Neural progenitor cell (in vitro differentiated cells): ENCODE measurements at regions not wholly inside any gene's neighbourhood (a gene's known extent, or its start where the extent isn't known, plus 50 kb on each side); places are given as distances from the start of the nearest gene placed in this dataset.

Source experiments
- DNase-seq: peaks from one replicate; pipeline ENCODE4 v3.0.0-alpha.2; 2016; ENCODE audit warnings: low spot score
- H2AFZ ChIP-seq: fragments of 200-600 bp; sonication (generic); replicated peaks from 2 replicates; pipeline ENCODE4 v1.6.1; 2016; ENCODE audit warnings: antibody characterized with exemption
- H3F3A ChIP-seq: fragments of 200-600 bp; sonication (generic); 2 replicates; pipeline ENCODE4 v1.6.1; 2016; ENCODE audit warnings: antibody characterized with exemption, low read depth
- H3K27ac ChIP-seq: fragments of 200-600 bp; sonication (generic); 2 replicates; pipeline ENCODE4 v1.5.1; 2016; ENCODE audit warnings: mild to moderate bottlenecking
- H3K27me3 ChIP-seq: fragments of 200-600 bp; sonication (generic); 2 replicates; pipeline ENCODE4 v1.6.1; 2016; ENCODE audit warnings: mild to moderate bottlenecking, moderate library complexity
- H3K36me3 ChIP-seq: fragments of 200-600 bp; sonication (generic); 2 replicates; pipeline ENCODE4 v1.5.1; 2016
- H3K4me1 ChIP-seq: fragments of 200-600 bp; sonication (generic); 2 replicates; pipeline ENCODE4 v1.6.1; 2016; ENCODE audit warnings: mixed run types
- H3K4me2 ChIP-seq: fragments of 200-600 bp; sonication (generic); 2 replicates; pipeline ENCODE4 v1.6.1; 2016
- H3K4me3 ChIP-seq: fragments of 200-600 bp; sonication (generic); 2 replicates; pipeline ENCODE4 v1.5.1; 2016
- H3K79me2 ChIP-seq: fragments of 200-600 bp; sonication (generic); 2 replicates; pipeline ENCODE4 v1.6.1; 2016; ENCODE audit warnings: low read depth
- H3K9ac ChIP-seq: fragments of 200-600 bp; sonication (generic); 2 replicates; pipeline ENCODE4 v1.6.1; 2016
- H3K9me3 ChIP-seq: fragments of 200-600 bp; sonication (generic); 2 replicates; pipeline ENCODE4 v1.5.1; 2016; ENCODE audit warnings: low read depth
- H4K20me1 ChIP-seq: fragments of 200-600 bp; sonication (generic); 2 replicates; pipeline ENCODE4 v1.6.1; 2016; ENCODE audit warnings: low read depth
- H3K27ac Mint-ChIP-seq: 3 replicates; pipeline ENCODE4 v1.8.0; 2021; ENCODE audit warnings: mixed read lengths
- H3K27me3 Mint-ChIP-seq: 2 replicates; pipeline ENCODE4 v1.8.0; 2022; ENCODE audit warnings: low read depth, mild to moderate bottlenecking, inconsistent platforms, moderate library complexity, mixed read lengths; ENCODE audit not compliant: insufficient read depth
- H3K36me3 Mint-ChIP-seq: 3 replicates; pipeline ENCODE4 v1.8.0; 2021; ENCODE audit warnings: mixed read lengths
- H3K4me1 Mint-ChIP-seq: 3 replicates; pipeline ENCODE4 v1.8.0; 2021; ENCODE audit warnings: mixed read lengths
- H3K4me3 Mint-ChIP-seq: 3 replicates; pipeline ENCODE4 v1.8.0; 2021; ENCODE audit warnings: mild to moderate bottlenecking, moderate library complexity, mixed read lengths
- H3K9me3 Mint-ChIP-seq: 3 replicates; pipeline ENCODE4 v1.8.0; 2020; ENCODE audit warnings: mixed read lengths
- CTCF ChIP-seq: fragments of 200-600 bp; sonication (generic); IDR thresholded peaks from 2 replicates; pipeline ENCODE4 v1.5.1; 2017; ENCODE audit warnings: antibody characterized with exemption, mild to moderate bottlenecking
- EZH2 ChIP-seq: fragments of 200-600 bp; sonication (generic); IDR thresholded peaks from 2 replicates; pipeline ENCODE4 v1.6.1; 2017; ENCODE audit warnings: antibody characterized with exemption, mild to moderate bottlenecking, moderate library complexity
- EZH2phosphoT487 ChIP-seq: fragments of 200-600 bp; sonication (generic); IDR thresholded peaks from 2 replicates; pipeline ENCODE4 v1.6.1; 2017; ENCODE audit warnings: antibody characterized with exemption

GRCh38 chr20:22282696-22283095 lies 301.7 kb downstream of the FOXA2 start:
- Histone ChIP-seq H3K79me2 (no peaks in the 10 kb centered on the region), H3K9ac (no peak overlapping the region), H3K36me3 (no peaks in the 10 kb centered on the region), H3K4me2 (no peak overlapping the region), H3K9me3 (no peaks in the 10 kb centered on the region), H3F3A (no peaks in the 10 kb centered on the region), H3K27ac (no peak overlapping the region), H4K20me1 (no peaks in the 10 kb centered on the region), H3K4me1 (no peaks in the 10 kb centered on the region), H3K27me3 (no peaks in the 10 kb centered on the region), H3K4me3 (no peak overlapping the region), H2AFZ (no peak overlapping the region)
- no peaks in the 10 kb centered on the region for H3K9me3 Mint-ChIP-seq
- TF ChIP-seq CTCF (no peak), EZH2 (no peak), EZH2phosphoT487 (no peak)
- H3K4me1 Mint-ChIP-seq = no peaks in the 10 kb centered on the region
- H3K4me3 Mint-ChIP-seq = no peak overlapping the region
- H3K27me3 Mint-ChIP-seq = peaks cover under 1% of the 10 kb centered on the region
- H3K27ac Mint-ChIP-seq = no peak overlapping the region
- DNase-seq = no peak
- no peaks in the 10 kb centered on the region for H3K36me3 Mint-ChIP-seq

- H2AFZ ChIP-seq = no peak overlapping the region
- H3K4me1 ChIP-seq = no peaks in the 10 kb centered on the region
- Mint-ChIP-seq H3K27ac (no peak overlapping the region), H3K36me3 (no peaks in the 10 kb centered on the region), H3K4me3 (no peak overlapping the region), H3K27me3 (no peaks in the 10 kb centered on the region), H3K9me3 (peaks cover 5% of the 10 kb centered on the region), H3K4me1 (no peaks in the 10 kb centered on the region)
- no peak for TF ChIP-seq CTCF
- DNase-seq = no peak
- H3K4me2 ChIP-seq = no peak overlapping the region
- no peaks in the 10 kb centered on the region for H4K20me1 ChIP-seq
- no peak overlapping the region for H3K9ac ChIP-seq
- no peaks in the 10 kb centered on the region for H3K9me3 ChIP-seq
- H3K79me2 ChIP-seq = no peaks in the 10 kb centered on the region
- H3K27ac ChIP-seq = no peak overlapping the region
- no peaks in the 10 kb centered on the region for H3F3A ChIP-seq
- no peak overlapping the region for H3K4me3 ChIP-seq
- H3K27me3 ChIP-seq = no peaks in the 10 kb centered on the region
- no peaks in the 10 kb centered on the region for H3K36me3 ChIP-seq
Measured at GRCh38 chr20:22274330-22274729, 310.0 kb downstream of the FOXA2 start.

GRCh38 chr20:22268675-22269074 lies 315.7 kb downstream of the FOXA2 start:
- Histone ChIP-seq H2AFZ (no peak overlapping the region), H3K27me3 (peaks cover 4% of the 10 kb centered on the region), H3K4me2 (no peak overlapping the region), H3K27ac (no peak overlapping the region), H3K4me1 (no peaks in the 10 kb centered on the region), H3K9me3 (no peaks in the 10 kb centered on the region), H3K36me3 (no peaks in the 10 kb centered on the region), H3K9ac (no peak overlapping the region), H4K20me1 (no peaks in the 10 kb centered on the region), H3F3A (no peaks in the 10 kb centered on the region), H3K4me3 (no peak overlapping the region), H3K79me2 (no peaks in the 10 kb centered on the region)
- Mint-ChIP-seq H3K4me3 (no peak overlapping the region), H3K4me1 (no peaks in the 10 kb centered on the region), H3K27ac (no peak overlapping the region), H3K9me3 (no peaks in the 10 kb centered on the region), H3K27me3 (peaks cover 5% of the 10 kb centered on the region), H3K36me3 (no peaks in the 10 kb centered on the region)
- DNase-seq = no peak
- no peak for TF ChIP-seq EZH2

- Histone ChIP-seq H3K4me3 (no peak overlapping the region), H3K4me1 (no peaks in the 10 kb centered on the region), H3K9me3 (no peaks in the 10 kb centered on the region), H4K20me1 (no peaks in the 10 kb centered on the region), H3K4me2 (no peak overlapping the region), H3K27ac (no peak overlapping the region), H3K36me3 (no peaks in the 10 kb centered on the region), H3K27me3 (peaks cover 4% of the 10 kb centered on the region), H3F3A (no peaks in the 10 kb centered on the region), H2AFZ (no peak overlapping the region), H3K9ac (no peak overlapping the region), H3K79me2 (no peaks in the 10 kb centered on the region)
- TF ChIP-seq EZH2 (no peak), CTCF (no peak), EZH2phosphoT487 (no peak)
- Mint-ChIP-seq H3K27ac (no peak overlapping the region), H3K9me3 (no peaks in the 10 kb centered on the region), H3K4me3 (no peak overlapping the region), H3K4me1 (no peaks in the 10 kb centered on the region), H3K36me3 (no peaks in the 10 kb centered on the region), H3K27me3 (peaks cover 7% of the 10 kb centered on the region)
- DNase-seq = no peak
Measured at GRCh38 chr20:22264917-22265316, 319.5 kb downstream of the FOXA2 start.
